ENCODE measurements at regions not wholly inside any gene's neighbourhood (a gene's known extent, or its start where the extent isn't known, plus 50 kb on each side); places are given as distances from the start of the nearest gene placed in this dataset.

DNA sequence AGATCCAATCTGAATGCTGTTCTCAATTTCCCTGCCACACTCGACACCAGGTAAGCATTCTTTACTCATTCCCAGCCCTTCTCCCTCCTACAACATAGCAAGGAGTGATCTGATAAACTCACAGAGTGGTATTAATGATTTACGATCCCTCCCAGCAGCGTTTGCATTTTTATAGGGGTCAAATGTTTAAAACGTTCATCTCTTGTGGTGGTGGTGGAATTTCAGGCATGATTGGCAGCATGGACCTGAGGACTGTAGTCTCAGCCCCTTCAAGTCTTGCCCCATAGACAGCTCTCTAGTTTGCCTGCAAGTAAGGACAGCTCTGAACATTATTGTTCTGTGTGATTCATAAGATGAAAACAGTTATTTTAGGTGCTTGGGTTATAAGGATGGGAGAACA lies 565.7 kb downstream of the EFNB2 start:
- TF ChIP-seq CTCF (IDR thresholded peaks at IDR 0.05; ENCODE audit: borderline replicate concordance), result no peak
- Histone ChIP-seq H3K4me1 (no peaks in the 10 kb centered on the region), H3K36me3 (no peaks in the 10 kb centered on the region), H3K27ac (replicated peaks) (no peak overlapping the region), H3K9me3 (replicated peaks) (no peaks in the 10 kb centered on the region), H3K27me3 (ENCODE audit: low read depth) (no peaks in the 10 kb centered on the region), H3K4me3 (no peak overlapping the region)
- intact Hi-C loops (cut with micrococcal nuclease), result no loop called here
- DNase-seq, result no peak

GRCh38 chr13:105965910-105966309 lies 569.6 kb downstream of the EFNB2 start:
- DNase-seq, result no peak
- Histone ChIP-seq H3K4me1 (no peaks in the 10 kb centered on the region), H3K9me3 (replicated peaks) (no peaks in the 10 kb centered on the region), H3K27me3 (ENCODE audit: low read depth) (no peaks in the 10 kb centered on the region), H3K4me3 (no peak overlapping the region), H3K36me3 (no peaks in the 10 kb centered on the region), H3K27ac (replicated peaks) (no peak overlapping the region)
- TF ChIP-seq CTCF (IDR thresholded peaks at IDR 0.05; ENCODE audit: borderline replicate concordance), result no peak
- intact Hi-C loops (cut with micrococcal nuclease), result no loop called here

- no peaks in the 10 kb centered on the region for H3K27me3 ChIP-seq (ENCODE audit: low read depth)
- TF ChIP-seq CTCF (IDR thresholded peaks at IDR 0.05; ENCODE audit: borderline replicate concordance), result no peak
- no peak for DNase-seq
- H3K36me3 ChIP-seq, result no peaks in the 10 kb centered on the region
- H3K4me1 ChIP-seq, result no peaks in the 10 kb centered on the region
- intact Hi-C loops (cut with micrococcal nuclease), result no loop called here
- no peak overlapping the region for H3K4me3 ChIP-seq
- H3K9me3 ChIP-seq (replicated peaks), result no peaks in the 10 kb centered on the region
- no peak overlapping the region for H3K27ac ChIP-seq (replicated peaks)
Observed at GRCh38 chr13:105962080-105962479, 573.4 kb downstream of the EFNB2 start.

DNA sequence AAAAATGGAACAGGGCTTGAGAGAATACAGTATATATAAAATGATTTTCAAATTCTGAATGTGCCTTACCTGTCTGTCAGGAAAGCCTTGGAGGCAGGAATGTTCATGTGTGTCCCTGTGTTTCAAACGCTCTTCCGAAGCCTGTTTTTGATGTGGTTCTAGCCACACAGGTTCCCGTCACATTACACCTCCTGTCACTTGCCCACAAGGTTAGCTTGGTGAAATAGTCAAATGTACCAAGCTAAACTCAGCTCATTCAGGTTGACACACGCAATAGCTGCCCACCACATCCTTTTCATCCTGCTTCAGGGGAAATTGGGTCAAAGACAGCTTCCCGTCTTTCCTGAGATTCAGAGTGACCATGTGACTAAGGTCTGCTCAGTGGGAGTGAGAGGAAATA lies 574.0 kb downstream of the EFNB2 start:
- intact Hi-C loops (cut with micrococcal nuclease), result no loop called here
- DNase-seq, result no peak
- H3K4me3 ChIP-seq, result no peak overlapping the region
- no peaks in the 10 kb centered on the region for H3K9me3 ChIP-seq (replicated peaks)
- no peak for TF ChIP-seq CTCF (IDR thresholded peaks at IDR 0.05; ENCODE audit: borderline replicate concordance)
- H3K27me3 ChIP-seq (ENCODE audit: low read depth), result no peaks in the 10 kb centered on the region
- H3K36me3 ChIP-seq, result no peaks in the 10 kb centered on the region
- no peak overlapping the region for H3K27ac ChIP-seq (replicated peaks)
- no peaks in the 10 kb centered on the region for H3K4me1 ChIP-seq

GRCh38 chr13:105960326-105960725 lies 575.1 kb downstream of the EFNB2 start:
- Histone ChIP-seq H3K27me3 (ENCODE audit: low read depth) (no peaks in the 10 kb centered on the region), H3K4me3 (no peak overlapping the region), H3K36me3 (no peaks in the 10 kb centered on the region), H3K27ac (replicated peaks) (no peak overlapping the region), H3K4me1 (no peaks in the 10 kb centered on the region), H3K9me3 (replicated peaks) (no peaks in the 10 kb centered on the region)
- no peak for TF ChIP-seq CTCF (IDR thresholded peaks at IDR 0.05; ENCODE audit: borderline replicate concordance)
- intact Hi-C loops (cut with micrococcal nuclease), result no loop called here
- no peak for DNase-seq

DNA sequence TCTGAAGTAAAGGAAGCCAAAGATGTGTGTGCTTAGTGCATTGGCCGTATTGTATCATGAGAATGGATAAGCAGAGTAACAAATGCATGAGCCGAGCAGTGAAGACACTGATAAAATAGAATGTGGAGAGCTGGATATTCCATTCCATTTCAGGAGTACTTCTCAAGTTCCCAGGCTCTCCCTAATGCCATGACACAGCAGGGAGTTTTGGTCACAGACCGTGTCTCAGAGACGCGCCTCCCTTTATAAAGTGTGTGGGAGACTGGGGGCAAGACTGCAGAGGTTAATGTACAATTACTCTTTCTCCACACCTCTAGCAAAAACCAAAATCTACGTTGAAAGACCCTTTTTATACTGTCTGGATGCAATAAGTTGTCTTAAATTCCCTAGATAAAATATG lies 575.6 kb downstream of the EFNB2 start:
- H3K27ac ChIP-seq (replicated peaks), result no peak overlapping the region

More for the DNA sequence above, 575.6 kb downstream of the EFNB2 start:
- Histone ChIP-seq H3K27me3 (ENCODE audit: low read depth) (no peaks in the 10 kb centered on the region), H3K4me3 (no peak overlapping the region), H3K36me3 (no peaks in the 10 kb centered on the region), H3K9me3 (replicated peaks) (no peaks in the 10 kb centered on the region), H3K4me1 (no peaks in the 10 kb centered on the region)
- intact Hi-C loops (cut with micrococcal nuclease), result no loop called here
- DNase-seq, result no peak
- no peak for TF ChIP-seq CTCF (IDR thresholded peaks at IDR 0.05; ENCODE audit: borderline replicate concordance)
